ENCODE measurements at regions not wholly inside any gene's neighbourhood (a gene's known extent, or its start where the extent isn't known, plus 50 kb on each side); places are given as distances from the start of the nearest gene placed in this dataset.

DNA sequence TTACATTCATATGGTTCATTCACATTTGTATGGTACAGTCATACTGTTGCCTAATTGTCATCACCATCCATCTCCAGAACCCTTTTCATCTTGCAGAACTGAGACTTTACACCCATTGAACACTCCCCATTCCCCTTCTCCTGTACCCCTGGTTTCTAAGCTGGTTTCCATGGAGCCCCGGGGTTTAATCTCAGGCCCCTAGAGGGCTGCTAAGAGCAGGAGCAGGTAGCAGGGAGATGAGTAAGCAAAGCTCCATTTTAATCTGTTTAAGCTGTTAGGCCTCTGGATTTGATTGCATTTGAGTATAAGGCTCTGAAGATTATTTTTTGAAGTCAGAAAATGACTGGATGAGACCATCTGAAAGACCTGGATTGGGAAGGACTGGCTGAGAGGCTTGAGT, 68.5 kb upstream of the RPL38 start:
- H3K9ac ChIP-seq (ENCODE audit: insufficient read depth, low read depth, low read length): no peak overlapping the region
- intact Hi-C loops (cut with micrococcal nuclease; ENCODE audit: unreplicated experiment): no loop called here
- TF ChIP-seq ZNF430 (CRISPR knock-in tag; IDR thresholded peaks at IDR 0.05) (no peak), ZKSCAN5 (CRISPR knock-in tag; IDR thresholded peaks at IDR 0.05) (no peak), CCDC6 (CRISPR knock-in tag; IDR thresholded peaks at IDR 0.05) (no peak), UBTF (CRISPR knock-in tag; IDR thresholded peaks at IDR 0.05) (no peak), STAG1 (CRISPR knock-in tag; IDR thresholded peaks at IDR 0.05) (no peak), ZNF891 (CRISPR knock-in tag; IDR thresholded peaks at IDR 0.05) (no peak), POLR2G (IDR thresholded peaks at IDR 0.05; ENCODE audit: low read depth, low read length) (no peak), ZFP82 (CRISPR knock-in tag; IDR thresholded peaks at IDR 0.05; ENCODE audit: borderline replicate concordance) (no peak), ZC3H13 (CRISPR knock-in tag; IDR thresholded peaks at IDR 0.05) (no peak), ZFP90 (CRISPR knock-in tag; IDR thresholded peaks at IDR 0.05; ENCODE audit: borderline replicate concordance) (no peak), GATAD2A (CRISPR knock-in tag; IDR thresholded peaks at IDR 0.05) (no peak)
- TF ChIP-seq, protein P1, sequence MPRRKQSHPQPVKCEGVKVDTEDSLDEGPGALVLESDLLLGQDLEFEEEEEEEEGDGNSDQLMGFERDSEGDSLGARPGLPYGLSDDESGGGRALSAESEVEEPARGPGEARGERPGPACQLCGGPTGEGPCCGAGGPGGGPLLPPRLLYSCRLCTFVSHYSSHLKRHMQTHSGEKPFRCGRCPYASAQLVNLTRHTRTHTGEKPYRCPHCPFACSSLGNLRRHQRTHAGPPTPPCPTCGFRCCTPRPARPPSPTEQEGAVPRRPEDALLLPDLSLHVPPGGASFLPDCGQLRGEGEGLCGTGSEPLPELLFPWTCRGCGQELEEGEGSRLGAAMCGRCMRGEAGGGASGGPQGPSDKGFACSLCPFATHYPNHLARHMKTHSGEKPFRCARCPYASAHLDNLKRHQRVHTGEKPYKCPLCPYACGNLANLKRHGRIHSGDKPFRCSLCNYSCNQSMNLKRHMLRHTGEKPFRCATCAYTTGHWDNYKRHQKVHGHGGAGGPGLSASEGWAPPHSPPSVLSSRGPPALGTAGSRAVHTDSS (CRISPR knock-in tag; conservative IDR thresholded peaks at IDR 0.05): no peak
- TF ChIP-seq, protein P2, sequence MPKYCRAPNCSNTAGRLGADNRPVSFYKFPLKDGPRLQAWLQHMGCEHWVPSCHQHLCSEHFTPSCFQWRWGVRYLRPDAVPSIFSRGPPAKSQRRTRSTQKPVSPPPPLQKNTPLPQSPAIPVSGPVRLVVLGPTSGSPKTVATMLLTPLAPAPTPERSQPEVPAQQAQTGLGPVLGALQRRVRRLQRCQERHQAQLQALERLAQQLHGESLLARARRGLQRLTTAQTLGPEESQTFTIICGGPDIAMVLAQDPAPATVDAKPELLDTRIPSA (CRISPR knock-in tag; IDR thresholded peaks at IDR 0.05; ENCODE audit: borderline replicate concordance): no peak
- TF ChIP-seq, protein P3, sequence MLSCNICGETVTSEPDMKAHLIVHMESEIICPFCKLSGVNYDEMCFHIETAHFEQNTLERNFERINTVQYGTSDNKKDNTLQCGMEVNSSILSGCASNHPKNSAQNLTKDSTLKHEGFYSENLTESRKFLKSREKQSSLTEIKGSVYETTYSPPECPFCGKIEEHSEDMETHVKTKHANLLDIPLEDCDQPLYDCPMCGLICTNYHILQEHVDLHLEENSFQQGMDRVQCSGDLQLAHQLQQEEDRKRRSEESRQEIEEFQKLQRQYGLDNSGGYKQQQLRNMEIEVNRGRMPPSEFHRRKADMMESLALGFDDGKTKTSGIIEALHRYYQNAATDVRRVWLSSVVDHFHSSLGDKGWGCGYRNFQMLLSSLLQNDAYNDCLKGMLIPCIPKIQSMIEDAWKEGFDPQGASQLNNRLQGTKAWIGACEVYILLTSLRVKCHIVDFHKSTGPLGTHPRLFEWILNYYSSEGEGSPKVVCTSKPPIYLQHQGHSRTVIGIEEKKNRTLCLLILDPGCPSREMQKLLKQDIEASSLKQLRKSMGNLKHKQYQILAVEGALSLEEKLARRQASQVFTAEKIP (CRISPR knock-in tag; IDR thresholded peaks at IDR 0.05; ENCODE audit: borderline replicate concordance): no peak
- H3K4me1 ChIP-seq (ENCODE audit: insufficient read depth, low read length): no peaks in the 10 kb centered on the region
- ChIA-PET CTCF (ENCODE audit: low intra/inter-chr PET ratio, low total read pairs) (no interaction called here), POLR2A (no interaction called here)
- ATAC-seq (no peak), DNase-seq (ENCODE audit: low spot score) (no peak), FAIRE-seq (no peak)
- no peaks in the 10 kb centered on the region for H3K9me3 ChIP-seq (ENCODE audit: low read length)
- no peaks in the 10 kb centered on the region for H3K36me3 ChIP-seq (replicated peaks in 1 of 2; ENCODE audit: control insufficient read depth in 1 of 2, insufficient read depth in 2 of 2, low read length in 2 of 2)
- in situ Hi-C loops (cut with HindIII; ENCODE audit: extremely low pct_ligation_motif_present, low pct_unique_long_range_greater_than_20kb): no loop called here
- no peak overlapping the region for H3K4me2 ChIP-seq (ENCODE audit: low read depth, low read length)
- no peak overlapping the region for H3K4me3 ChIP-seq (replicated peaks in 1 of 3; ENCODE audit: insufficient read depth in 1 of 3, low read depth in 2 of 3, low read length in 3 of 3)
- H3K27me3 ChIP-seq (ENCODE audit: control insufficient read depth in 1 of 2, insufficient read depth in 2 of 2, low read length in 2 of 2): peaks cover 7 to 48% of the 10 kb centered on the region in 2 experiments; a peak in 3 of 5 replicates
- BruUV-seq (replicated peaks): no TSS peak
- H3K27ac ChIP-seq (ENCODE audit: extremely low read length, insufficient read depth, low read length): no peak overlapping the region
- H3K79me2 ChIP-seq (ENCODE audit: insufficient read depth, low read length): no peaks in the 10 kb centered on the region
- no peak overlapping the region for H2AFZ ChIP-seq (ENCODE audit: low read length)
- no peaks in the 10 kb centered on the region; the same call in 1 of the 2 replicates for H4K20me1 ChIP-seq (ENCODE audit: insufficient read depth, low read length)
- 7% methylated on average over 1 of the region's 1 CpG for WGBS (ENCODE audit: low lambda C conversion rate)

Data from HepG2 (cell line).